Astrocyte (in vitro differentiated cells and primary cell): ENCODE measurements at regions not wholly inside any gene's neighbourhood (a gene's known extent, or its start where the extent isn't known, plus 50 kb on each side); places are given as distances from the start of the nearest gene placed in this dataset.

Experiments used
- DNase-seq: peaks from one replicate; pipeline ENCODE4 v3.0.0-alpha.2; 2010; ENCODE audit warnings: low read depth
- FAIRE-seq: peaks from 2 replicates; lab custom pipeline; 2011; peaks lifted over from hg19 to GRCh38; lab: Jason Lieb, UNC
- H2AFZ ChIP-seq: 2 replicates; pipeline ENCODE4 v1.6.0; 2012; ENCODE audit warnings: low read depth, low read length, inconsistent platforms
- H3K27ac ChIP-seq: 2 replicates; pipeline ENCODE4 v1.5.1; 2011; ENCODE audit warnings: low read depth, low read length, inconsistent platforms
- H3K27me3 ChIP-seq: 2 replicates; pipeline ENCODE4 v1.6.0; 2011; ENCODE audit warnings: low read length, inconsistent platforms; ENCODE audit not compliant: insufficient read depth
- H3K36me3 ChIP-seq: 2 replicates; pipeline ENCODE4 v1.5.1; 2011; ENCODE audit warnings: low read length, inconsistent platforms; ENCODE audit not compliant: insufficient read depth
- H3K4me1 ChIP-seq: 2 replicates; pipeline ENCODE4 v1.5.1; 2011; ENCODE audit warnings: low read length, inconsistent platforms; ENCODE audit not compliant: insufficient read depth
- H3K4me2 ChIP-seq: 2 replicates; pipeline ENCODE4 v1.6.0; 2012; ENCODE audit warnings: low read length, inconsistent platforms
- H3K4me3 ChIP-seq: 2 replicates; pipeline ENCODE4 v1.5.1; 2011; ENCODE audit warnings: low read depth, mild to moderate bottlenecking, low read length, inconsistent platforms; ENCODE audit not compliant: insufficient read depth
- H3K79me2 ChIP-seq: 2 replicates; pipeline ENCODE4 v1.6.0; 2012; ENCODE audit warnings: mild to moderate bottlenecking, low read length, inconsistent platforms; ENCODE audit not compliant: insufficient read depth
- H3K9ac ChIP-seq: 2 replicates; pipeline ENCODE4 v1.6.0; 2012; ENCODE audit warnings: mild to moderate bottlenecking, low read length, inconsistent platforms
- H3K9me3 ChIP-seq: 2 replicates; pipeline ENCODE4 v1.5.1; 2012; ENCODE audit warnings: low read depth, mild to moderate bottlenecking, low read length, inconsistent platforms; ENCODE audit not compliant: insufficient read depth
- H4K20me1 ChIP-seq: 2 replicates; pipeline ENCODE4 v1.6.0; 2012; ENCODE audit warnings: low read length, inconsistent platforms; ENCODE audit not compliant: insufficient read depth
- H3K27ac Mint-ChIP-seq: one replicate; pipeline ENCODE4 v1.8.0; 2021; ENCODE audit warnings: mild to moderate bottlenecking, mixed read lengths; ENCODE audit not compliant: unreplicated experiment
- H3K27me3 Mint-ChIP-seq: one replicate; pipeline ENCODE4 v1.8.0; 2021; ENCODE audit warnings: low read depth, mixed read lengths; ENCODE audit not compliant: unreplicated experiment
- H3K36me3 Mint-ChIP-seq: one replicate; pipeline ENCODE4 v1.8.0; 2021; ENCODE audit warnings: low read depth, mixed read lengths; ENCODE audit not compliant: unreplicated experiment
- H3K4me1 Mint-ChIP-seq: one replicate; pipeline ENCODE4 v1.8.0; 2021; ENCODE audit warnings: low read depth, mixed read lengths; ENCODE audit not compliant: unreplicated experiment
- H3K4me3 Mint-ChIP-seq: one replicate; pipeline ENCODE4 v1.8.0; 2021; ENCODE audit warnings: mild to moderate bottlenecking, moderate library complexity, mixed read lengths; ENCODE audit not compliant: unreplicated experiment
- H3K9me3 Mint-ChIP-seq: one replicate; pipeline ENCODE4 v1.8.0; 2021; ENCODE audit warnings: mild to moderate bottlenecking, mixed read lengths; ENCODE audit not compliant: unreplicated experiment
- CTCF ChIP-seq: IDR thresholded peaks from 2 replicates; pipeline ENCODE4 v1.5.1; 2011; ENCODE audit warnings: low read depth, mild to moderate bottlenecking, inconsistent platforms, low read length, moderate library complexity; ENCODE audit not compliant: insufficient read depth
- EZH2 ChIP-seq: IDR thresholded peaks from 2 replicates; pipeline ENCODE4 v1.6.1; 2012; ENCODE audit warnings: mild to moderate bottlenecking, low read length, inconsistent platforms; ENCODE audit not compliant: insufficient read depth

GRCh38 chr1:37277366-37277765 lies 197.0 kb upstream of the ZC3H12A start:
- FAIRE-seq (no peak), DNase-seq (no peak)
- Histone ChIP-seq H4K20me1 (no peaks in the 10 kb centered on the region), H3K79me2 (no peaks in the 10 kb centered on the region), H3K27ac (no peak overlapping the region), H3K4me1 (no peaks in the 10 kb centered on the region), H3K4me3 (no peak overlapping the region), H2AFZ (no peak overlapping the region), H3K4me2 (no peak overlapping the region), H3K27me3 (no peaks in the 10 kb centered on the region), H3K9ac (no peak overlapping the region), H3K9me3 (no peaks in the 10 kb centered on the region), H3K36me3 (no peaks in the 10 kb centered on the region)
- Mint-ChIP-seq H3K4me1 (no peaks in the 10 kb centered on the region), H3K4me3 (no peak overlapping the region), H3K27ac (no peak overlapping the region), H3K36me3 (peaks cover 2% of the 10 kb centered on the region), H3K27me3 (peaks cover 45% of the 10 kb centered on the region), H3K9me3 (peaks cover 5% of the 10 kb centered on the region)
- no peak for TF ChIP-seq EZH2
- no peak for TF ChIP-seq CTCF

- H3K9me3 ChIP-seq: no peaks in the 10 kb centered on the region
- Mint-ChIP-seq H3K9me3 (peaks cover 5% of the 10 kb centered on the region), H3K27ac (no peak overlapping the region), H3K27me3 (peaks cover 50% of the 10 kb centered on the region), H3K4me1 (peaks cover 3% of the 10 kb centered on the region), H3K36me3 (peaks cover 2% of the 10 kb centered on the region), H3K4me3 (no peak overlapping the region)
- no peak for TF ChIP-seq CTCF
- no peak for TF ChIP-seq EZH2
- no peak overlapping the region for H2AFZ ChIP-seq
- H3K27me3 ChIP-seq: no peaks in the 10 kb centered on the region
- H3K27ac ChIP-seq: no peak overlapping the region
- H3K79me2 ChIP-seq: no peaks in the 10 kb centered on the region
- H3K9ac ChIP-seq: no peak overlapping the region
- no peaks in the 10 kb centered on the region for H3K4me1 ChIP-seq
- no peaks in the 10 kb centered on the region for H3K36me3 ChIP-seq
- H4K20me1 ChIP-seq: no peaks in the 10 kb centered on the region
- H3K4me3 ChIP-seq: no peak overlapping the region
- FAIRE-seq: no peak
- H3K4me2 ChIP-seq: no peak overlapping the region
- no peak for DNase-seq
These were observed 193.0 kb upstream of the ZC3H12A start for GRCh38 chr1:37281354-37281753.

GRCh38 chr1:37282764-37283163 lies 191.6 kb upstream of the ZC3H12A start:
- TF ChIP-seq CTCF (no peak), EZH2 (no peak)
- Histone ChIP-seq H3K27ac (no peak overlapping the region), H3K9me3 (no peaks in the 10 kb centered on the region), H3K79me2 (no peaks in the 10 kb centered on the region), H3K4me2 (no peak overlapping the region), H3K4me1 (no peaks in the 10 kb centered on the region), H2AFZ (no peak overlapping the region), H3K27me3 (no peaks in the 10 kb centered on the region), H3K36me3 (no peaks in the 10 kb centered on the region), H3K9ac (no peak overlapping the region), H3K4me3 (no peak overlapping the region), H4K20me1 (no peaks in the 10 kb centered on the region)
- Mint-ChIP-seq H3K4me1 (peaks cover 3% of the 10 kb centered on the region), H3K9me3 (peaks cover 10% of the 10 kb centered on the region), H3K36me3 (peaks cover 2% of the 10 kb centered on the region), H3K27me3 (peaks cover 48% of the 10 kb centered on the region), H3K27ac (no peak overlapping the region), H3K4me3 (no peak overlapping the region)
- DNase-seq (no peak), FAIRE-seq (no peak)
